Trophoblast cell (in vitro differentiated cells and primary cell): ENCODE measurements at regions not wholly inside any gene's neighbourhood (a gene's known extent, or its start where the extent isn't known, plus 50 kb on each side); places are given as distances from the start of the nearest gene placed in this dataset.
A peak's percentile ranks its signal among the peaks of the same experiment; 100 is the strongest.

Experiments used
- DNase-seq, 2 donors: peaks; one replicate each; pipeline ENCODE4 v3.0.0-alpha.2; 2016
- H2AFZ ChIP-seq: 2 replicates; pipeline ENCODE4 v1.6.1; 2013; ENCODE audit warnings: low read length, moderate library complexity, mild to moderate bottlenecking; ENCODE audit not compliant: insufficient read depth, poor library complexity
- H2AK5ac ChIP-seq: 2 replicates; pipeline ENCODE4 v1.6.1; 2013; ENCODE audit warnings: mild to moderate bottlenecking, low read length
- H2BK120ac ChIP-seq: 2 replicates; pipeline ENCODE4 v1.6.1; 2013; ENCODE audit warnings: low read length, mild to moderate bottlenecking, moderate library complexity; ENCODE audit not compliant: insufficient read depth, poor library complexity
- H2BK12ac ChIP-seq: 2 replicates; pipeline ENCODE4 v1.6.1; 2013; ENCODE audit warnings: mild to moderate bottlenecking, low read length, moderate library complexity
- H2BK5ac ChIP-seq: 2 replicates; pipeline ENCODE4 v1.6.1; 2013; ENCODE audit warnings: low read length, low read depth, moderate library complexity, mild to moderate bottlenecking; ENCODE audit not compliant: poor library complexity
- H3K14ac ChIP-seq: 2 replicates; pipeline ENCODE4 v1.6.1; 2013; ENCODE audit warnings: mild to moderate bottlenecking, low read length
- H3K18ac ChIP-seq: 2 replicates; pipeline ENCODE4 v1.6.1; 2013; ENCODE audit warnings: mild to moderate bottlenecking, low read length
- H3K23ac ChIP-seq: 2 replicates; pipeline ENCODE4 v1.6.1; 2013; ENCODE audit warnings: low read length
- H3K27ac ChIP-seq: 2 replicates; pipeline ENCODE4 v1.5.1; 2013; ENCODE audit warnings: low read depth, mild to moderate bottlenecking, inconsistent platforms, low read length, moderate library complexity
- H3K27me3 ChIP-seq: 2 replicates; pipeline ENCODE4 v1.6.1; 2013; ENCODE audit warnings: inconsistent platforms, mild to moderate bottlenecking, low read length, moderate library complexity; ENCODE audit not compliant: insufficient read depth
- H3K36me3 ChIP-seq, 2 experiments: 1 replicate in 1 of 2; 2 replicates in 1 of 2; pipeline ENCODE4 v1.6.1; 2013; ENCODE audit warnings: low read length in 2 of 2, mild to moderate bottlenecking in 2 of 2, moderate library complexity in 1 of 2; ENCODE audit not compliant: insufficient read depth in 2 of 2, control insufficient read depth in 1 of 2
- H3K4ac ChIP-seq: 2 replicates; pipeline ENCODE4 v1.6.1; 2013; ENCODE audit warnings: low read depth, mild to moderate bottlenecking, low read length, moderate library complexity
- H3K4me1 ChIP-seq, 2 experiments: 1 replicate in 1 of 2; 2 replicates in 1 of 2; pipeline ENCODE4 v1.6.1; 2013; ENCODE audit warnings: low read length in 2 of 2, mild to moderate bottlenecking in 2 of 2, moderate library complexity in 1 of 2; ENCODE audit not compliant: insufficient read depth in 2 of 2, control insufficient read depth in 1 of 2
- H3K4me2 ChIP-seq: 2 replicates; pipeline ENCODE4 v1.6.1; 2013; ENCODE audit warnings: inconsistent platforms, mild to moderate bottlenecking, low read length, moderate library complexity
- H3K4me3 ChIP-seq: 2 replicates; pipeline ENCODE4 v1.5.1; 2013; ENCODE audit warnings: mild to moderate bottlenecking, low read depth, low read length, inconsistent platforms
- H3K79me1 ChIP-seq: one replicate; pipeline ENCODE4 v1.6.1; 2013; ENCODE audit warnings: low read length
- H3K79me2 ChIP-seq: 2 replicates; pipeline ENCODE4 v1.6.1; 2013; ENCODE audit warnings: low read length, mild to moderate bottlenecking; ENCODE audit not compliant: control insufficient read depth, insufficient read depth, poor library complexity
- H3K9ac ChIP-seq: 2 replicates; pipeline ENCODE4 v1.6.1; 2013; ENCODE audit warnings: mild to moderate bottlenecking, low read length
- H3K9me3 ChIP-seq: 2 replicates; pipeline ENCODE4 v1.6.1; 2013; ENCODE audit warnings: low read depth, mild to moderate bottlenecking, control low read depth, inconsistent platforms, low read length; ENCODE audit not compliant: insufficient read depth
- H4K12ac ChIP-seq: 2 replicates; pipeline ENCODE4 v1.6.1; 2013; ENCODE audit warnings: low read depth, mild to moderate bottlenecking, low read length, moderate library complexity
- H4K8ac ChIP-seq: 2 replicates; pipeline ENCODE4 v1.6.1; 2013; ENCODE audit warnings: low read depth, mild to moderate bottlenecking, low read length, moderate library complexity
- H4K91ac ChIP-seq: one replicate; pipeline ENCODE4 v1.6.1; 2013; ENCODE audit warnings: low read depth, mild to moderate bottlenecking, low read length, moderate library complexity
- WGBS: extraction: QIAGEN DNeasy Blood & Tissue Kit; methylation state at CpG from one replicate; pipeline ENCODE4 v1.1.7; 2013; ENCODE audit warnings: missing lambda C conversion rate; ENCODE audit not compliant: insufficient read length, insufficient coverage; ENCODE audit errors: extremely low coverage; 5-methylcytosine and 5-hydroxymethylcytosine counted together

- H3K4ac ChIP-seq, result no peak overlapping the region
- no peak overlapping the region for H2BK120ac ChIP-seq
- no peak overlapping the region for H3K27ac ChIP-seq
- H3K27me3 ChIP-seq, result no peaks in the 10 kb centered on the region
- no peak for DNase-seq
- H3K4me1 ChIP-seq, result no peaks in the 10 kb centered on the region
- H3K23ac ChIP-seq, result no peak overlapping the region
- H3K18ac ChIP-seq, result no peak overlapping the region
- H3K79me2 ChIP-seq, result no peaks in the 10 kb centered on the region
- no peak overlapping the region for H3K9ac ChIP-seq
- no peak overlapping the region for H2BK12ac ChIP-seq
- H4K12ac ChIP-seq, result no peak overlapping the region
- no CpG with 5 or more reads among the region's 2 CpGs for WGBS
- no peak overlapping the region for H2AFZ ChIP-seq
- H3K36me3 ChIP-seq, result no peaks in the 10 kb centered on the region
- H3K4me2 ChIP-seq, result no peak overlapping the region
- H3K4me3 ChIP-seq, result no peak overlapping the region
- H3K9me3 ChIP-seq, result no peaks in the 10 kb centered on the region
- H4K8ac ChIP-seq, result no peak overlapping the region
- H3K14ac ChIP-seq, result no peak overlapping the region
- no peaks in the 10 kb centered on the region for H3K79me1 ChIP-seq
- no peak overlapping the region for H2BK5ac ChIP-seq
- H2AK5ac ChIP-seq, result no peak overlapping the region
- no peak overlapping the region for H4K91ac ChIP-seq
Measured at GRCh38 chr3:163543662-163544061, 1534.6 kb downstream of the SI start.

GRCh38 chr3:163541629-163542028 lies 1536.7 kb downstream of the SI start:
- H4K12ac ChIP-seq, result no peak overlapping the region
- H3K79me1 ChIP-seq, result no peaks in the 10 kb centered on the region
- no peak overlapping the region for H4K91ac ChIP-seq
- H4K8ac ChIP-seq, result no peak overlapping the region
- H3K4ac ChIP-seq, result no peak overlapping the region
- no peaks in the 10 kb centered on the region for H3K79me2 ChIP-seq
- H3K14ac ChIP-seq, result no peak overlapping the region
- no peak overlapping the region for H3K9ac ChIP-seq
- no peak overlapping the region for H3K4me2 ChIP-seq
- H2AFZ ChIP-seq, result no peak overlapping the region
- no peak overlapping the region for H2BK12ac ChIP-seq
- no peaks in the 10 kb centered on the region for H3K4me1 ChIP-seq
- H2AK5ac ChIP-seq, result no peak overlapping the region
- H2BK120ac ChIP-seq, result no peak overlapping the region
- no peak overlapping the region for H3K27ac ChIP-seq
- no peak overlapping the region for H3K23ac ChIP-seq
- H3K36me3 ChIP-seq, result no peaks in the 10 kb centered on the region
- H3K9me3 ChIP-seq, result no peaks in the 10 kb centered on the region
- no peak overlapping the region for H3K18ac ChIP-seq
- WGBS, result no CpG with 5 or more reads among the region's 1 CpG
- H3K27me3 ChIP-seq, result no peaks in the 10 kb centered on the region
- H2BK5ac ChIP-seq, result no peak overlapping the region
- no peak overlapping the region for H3K4me3 ChIP-seq
- no peak for DNase-seq

- no peak overlapping the region for H2BK5ac ChIP-seq
- peak in 1 of 2 donors; percentile 1 for DNase-seq
- H3K4ac ChIP-seq, result no peak overlapping the region
- H3K23ac ChIP-seq, result no peak overlapping the region
- no peaks in the 10 kb centered on the region for H3K9me3 ChIP-seq
- H3K4me3 ChIP-seq, result no peak overlapping the region
- no peak overlapping the region for H2BK12ac ChIP-seq
- no peak overlapping the region for H2AFZ ChIP-seq
- no peaks in the 10 kb centered on the region for H3K27me3 ChIP-seq
- WGBS, result 100% methylated on average over 2 of the region's 4 CpGs
- H2BK120ac ChIP-seq, result no peak overlapping the region
- H3K18ac ChIP-seq, result no peak overlapping the region
- no peak overlapping the region for H3K14ac ChIP-seq
- H3K4me1 ChIP-seq, result no peaks in the 10 kb centered on the region
- H3K79me2 ChIP-seq, result no peaks in the 10 kb centered on the region
- no peak overlapping the region for H3K27ac ChIP-seq
- no peak overlapping the region for H3K4me2 ChIP-seq
- no peak overlapping the region for H4K91ac ChIP-seq
- H3K9ac ChIP-seq, result no peak overlapping the region
- H2AK5ac ChIP-seq, result no peak overlapping the region
- H4K8ac ChIP-seq, result no peak overlapping the region
- no peak overlapping the region for H4K12ac ChIP-seq
- H3K79me1 ChIP-seq, result no peaks in the 10 kb centered on the region
- H3K36me3 ChIP-seq, result no peaks in the 10 kb centered on the region
Measured at GRCh38 chr3:163538387-163538786, 1539.9 kb downstream of the SI start.

DNA sequence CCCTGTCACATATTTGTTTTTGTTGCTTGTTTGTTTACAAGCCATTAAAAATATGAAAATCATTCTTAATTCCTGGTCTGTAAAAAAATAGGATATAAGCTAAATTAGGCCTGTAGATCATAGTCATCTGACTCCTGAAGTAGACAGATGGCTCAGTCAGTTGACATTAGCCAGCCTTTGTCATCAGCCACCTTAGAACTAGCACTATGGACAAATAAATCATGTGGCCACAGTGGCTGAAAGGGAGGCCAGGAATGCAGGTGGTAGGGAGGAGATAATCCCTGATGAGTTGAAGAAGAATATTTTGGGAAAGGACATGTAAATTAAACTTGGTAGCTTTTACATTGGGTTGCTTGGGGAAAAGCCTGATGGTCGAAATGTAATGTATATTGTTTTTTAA lies 1544.9 kb downstream of the SI start:
- no peak overlapping the region for H3K18ac ChIP-seq
- H2AFZ ChIP-seq, result no peak overlapping the region
- no peak overlapping the region for H3K4me2 ChIP-seq
- no peak overlapping the region for H2BK5ac ChIP-seq
- H2BK120ac ChIP-seq, result no peak overlapping the region
- WGBS, result no CpG with 5 or more reads among the region's 1 CpG
- H3K4me3 ChIP-seq, result no peak overlapping the region
- no peaks in the 10 kb centered on the region for H3K36me3 ChIP-seq
- H3K79me2 ChIP-seq, result no peaks in the 10 kb centered on the region
- no peaks in the 10 kb centered on the region for H3K79me1 ChIP-seq
- no peak overlapping the region for H4K91ac ChIP-seq
- no peaks in the 10 kb centered on the region for H3K9me3 ChIP-seq
- H3K14ac ChIP-seq, result no peak overlapping the region
- no peak overlapping the region for H2AK5ac ChIP-seq
- H3K27ac ChIP-seq, result no peak overlapping the region
- no peak overlapping the region for H3K9ac ChIP-seq
- H3K27me3 ChIP-seq, result no peaks in the 10 kb centered on the region
- DNase-seq, result no peak
- H3K4ac ChIP-seq, result no peak overlapping the region
- no peak overlapping the region for H2BK12ac ChIP-seq
- no peaks in the 10 kb centered on the region for H3K4me1 ChIP-seq
- H4K12ac ChIP-seq, result no peak overlapping the region
- no peak overlapping the region for H4K8ac ChIP-seq
- no peak overlapping the region for H3K23ac ChIP-seq
